Common myeloid progenitor, CD34-positive (primary cell): ENCODE measurements at regions not wholly inside any gene's neighbourhood (a gene's known extent, or its start where the extent isn't known, plus 50 kb on each side); places are given as distances from the start of the nearest gene placed in this dataset.
"Not testable (repeated sequence)": the region's sequence is repeated elsewhere in the genome, so short reads cannot be mapped to it uniquely, and the experiment has no call there.

Experiments
- CTCF ChIA-PET: fragments of 350-600 bp; sonication (Branson Sonifier 250); formaldehyde crosslinking; loops from one replicate; lab custom pipeline; 2021; ENCODE audit warnings: antibody characterized with exemption; lab: Charles Lee
- POLR2A ChIA-PET: fragments of 350-600 bp; sonication (Branson Sonifier 250); formaldehyde crosslinking; loops from one replicate; lab custom pipeline; 2021; ENCODE audit warnings: antibody characterized with exemption; lab: Charles Lee
- DNase-seq, 3 donors: peaks; one replicate each; pipeline versions ENCODE4 v3.0.0 to v3.0.0-alpha.2; 2013
- H3K27ac ChIP-seq, 2 experiments: 1 replicate in 1 of 2; 2 replicates in 1 of 2; pipeline ENCODE4 v1.7.0; 2013; ENCODE audit warnings: inconsistent platforms in 2 of 2, low read length in 2 of 2, mild to moderate bottlenecking in 2 of 2, low read depth in 1 of 2, moderate library complexity in 1 of 2; ENCODE audit not compliant: severe bottlenecking in 2 of 2, insufficient read depth in 1 of 2, poor library complexity in 1 of 2
- H3K27me3 ChIP-seq, 5 experiments: replicated peaks in 2 of 5; 1 replicate in 3 of 5; 2 replicates in 2 of 5; pipeline versions ENCODE4 v1.6.1 to v1.7.0; 2013; ENCODE audit warnings: low read length in 4 of 5, mild to moderate bottlenecking in 2 of 5, moderate library complexity in 2 of 5, inconsistent platforms in 1 of 5; ENCODE audit not compliant: insufficient read depth in 5 of 5, control insufficient read depth in 4 of 5
- H3K36me3 ChIP-seq, 4 experiments: 1 replicate in 2 of 4; 2 replicates in 2 of 4; pipeline versions ENCODE4 v1.6.1 to v1.7.0; 2013; ENCODE audit warnings: low read length in 3 of 4, control low read depth in 1 of 4, mild to moderate bottlenecking in 1 of 4; ENCODE audit not compliant: control insufficient read depth in 4 of 4, insufficient read depth in 4 of 4
- H3K4me1 ChIP-seq, 4 experiments: 1 replicate in 3 of 4; 2 replicates in 1 of 4; pipeline versions ENCODE4 v1.6.1 to v1.7.1; 2013; ENCODE audit warnings: low read length in 3 of 4, mild to moderate bottlenecking in 3 of 4, control low read depth in 1 of 4, inconsistent platforms in 1 of 4, moderate library complexity in 1 of 4; ENCODE audit not compliant: control insufficient read depth in 4 of 4, insufficient read depth in 4 of 4; ENCODE audit errors: control extremely low read depth in 1 of 4
- H3K4me3 ChIP-seq, 7 experiments: 1 replicate in 4 of 7; 2 replicates in 3 of 7; pipeline versions ENCODE4 v1.5.1 to v1.7.0; 2013; ENCODE audit warnings: mild to moderate bottlenecking in 7 of 7, low read length in 6 of 7, moderate library complexity in 6 of 7, inconsistent platforms in 2 of 7, low read depth in 2 of 7, control low read depth in 1 of 7; ENCODE audit not compliant: insufficient read depth in 4 of 7, control insufficient read depth in 1 of 7; ENCODE audit errors: extremely low read depth in 1 of 7
- H3K9me3 ChIP-seq, 5 experiments: 1 replicate in 4 of 5; 2 replicates in 1 of 5; pipeline versions ENCODE4 v1.6.1 to v1.7.1; 2013; ENCODE audit warnings: low read length in 4 of 5, mild to moderate bottlenecking in 2 of 5, inconsistent platforms in 1 of 5, low read depth in 1 of 5, moderate library complexity in 1 of 5; ENCODE audit not compliant: control insufficient read depth in 4 of 5, insufficient read depth in 2 of 5; ENCODE audit errors: control extremely low read depth in 1 of 5
- WGBS: methylation state at CpG from one replicate; pipeline ENCODE4 v1.1.5; 2013; ENCODE audit not compliant: insufficient coverage; 5-methylcytosine and 5-hydroxymethylcytosine counted together

DNA sequence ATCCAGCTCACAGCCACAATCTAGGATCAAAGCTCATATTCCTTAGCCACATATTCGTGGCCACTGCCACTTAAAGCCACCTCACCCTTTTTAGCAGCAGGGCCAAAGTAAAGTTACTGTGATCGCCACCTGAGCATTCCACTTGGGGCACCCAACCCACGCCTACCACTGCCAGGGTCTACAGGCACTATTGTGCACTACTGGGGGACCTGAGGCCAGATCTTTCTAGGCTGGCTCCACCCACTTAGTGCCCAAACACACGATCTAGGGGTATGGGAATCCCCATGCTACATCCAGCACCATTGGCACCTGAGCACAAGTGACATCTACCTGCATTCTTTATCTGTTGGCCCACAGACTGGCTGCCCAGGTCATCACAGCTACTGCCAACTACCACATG lies 517.9 kb upstream of the PRR20A start:
- Histone ChIP-seq H3K27me3 (no peaks in the 10 kb centered on the region), H3K27ac (no peak overlapping the region), H3K36me3 (no peaks in the 10 kb centered on the region), H3K4me3 (no peak overlapping the region), H3K9me3 (peaks cover 0 to 7% (median 2%) of the 10 kb centered on the region in 5 experiments), H3K4me1 (no peaks in the 10 kb centered on the region)
- DNase-seq = no peak
- ChIA-PET CTCF (no interaction called here), POLR2A (no interaction called here)
- WGBS = 87% methylated on average over 4 of the region's 4 CpGs

DNA sequence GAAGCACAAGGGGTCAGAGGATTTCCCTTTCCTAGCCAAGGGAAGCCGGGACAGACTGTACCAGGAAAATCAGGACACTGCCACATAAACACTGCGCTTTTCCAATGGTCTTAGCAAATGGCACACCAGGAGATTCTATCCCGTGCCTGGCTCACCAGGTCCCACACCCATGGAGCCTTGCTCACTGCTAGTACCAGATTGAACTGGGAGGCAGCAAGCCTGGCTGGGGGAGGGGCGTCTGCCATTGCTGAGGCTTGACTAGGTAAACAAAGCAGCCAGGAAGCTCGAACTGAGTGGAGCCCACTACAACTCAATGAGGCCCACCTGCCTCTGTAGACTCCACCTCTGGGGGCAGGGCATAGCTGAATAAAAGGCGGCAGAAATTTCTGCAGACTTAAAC lies 511.8 kb upstream of the PRR20A start:
- H3K27ac ChIP-seq, H3K36me3 ChIP-seq, H3K4me1 ChIP-seq, H3K27me3 ChIP-seq, H3K4me3 ChIP-seq, DNase-seq, H3K9me3 ChIP-seq, POLR2A ChIA-PET, CTCF ChIA-PET: not testable (repeated sequence)
- WGBS = 91% methylated on average over 5 of the region's 6 CpGs

DNA sequence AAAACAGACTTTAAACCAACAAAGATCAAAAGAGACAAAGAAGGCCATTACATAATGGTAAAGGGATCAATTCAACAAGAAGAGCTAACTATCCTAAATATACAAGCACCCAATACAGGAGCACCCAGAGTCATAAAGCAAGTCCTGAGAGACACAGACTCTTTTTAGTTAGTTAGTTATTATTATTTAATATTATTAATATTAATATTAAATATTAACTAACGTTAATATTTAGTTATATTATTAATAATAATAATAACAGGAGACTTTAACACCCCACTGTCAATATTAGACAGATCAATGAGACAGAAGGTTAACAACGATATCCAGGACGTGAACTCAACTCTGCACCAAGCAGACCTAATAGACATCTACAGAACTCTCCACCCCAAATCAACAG lies 509.7 kb upstream of the PRR20A start:
- POLR2A ChIA-PET, H3K27ac ChIP-seq, H3K4me3 ChIP-seq, H3K4me1 ChIP-seq, DNase-seq, H3K36me3 ChIP-seq, H3K9me3 ChIP-seq, H3K27me3 ChIP-seq, CTCF ChIA-PET: not testable (repeated sequence)
- WGBS = no CpG with 5 or more reads among the region's 3 CpGs

DNA sequence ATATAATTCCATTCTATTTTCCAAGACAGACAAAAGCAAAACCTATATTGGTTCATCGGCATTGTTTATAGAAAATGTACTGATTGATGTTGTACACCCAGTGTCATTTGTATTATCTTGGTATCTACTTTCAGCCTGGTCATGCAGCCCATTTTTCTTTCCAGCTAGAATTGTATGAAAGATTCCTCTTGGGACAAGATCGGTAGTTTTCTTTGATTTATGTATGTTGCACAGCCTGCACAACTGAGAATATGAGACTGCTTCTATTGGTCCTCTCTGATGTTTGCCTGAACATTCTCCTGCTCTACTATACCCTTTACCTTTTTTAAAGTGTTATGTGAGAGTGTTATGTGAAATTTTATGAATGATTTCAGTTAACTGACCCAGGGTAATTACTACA lies 487.7 kb upstream of the PRR20A start:
- ChIA-PET POLR2A (no interaction called here), CTCF (no interaction called here)
- H3K27me3 ChIP-seq = no peaks in the 10 kb centered on the region
- H3K36me3 ChIP-seq = no peaks in the 10 kb centered on the region
- no peaks in the 10 kb centered on the region for H3K4me1 ChIP-seq
- H3K4me3 ChIP-seq = no peak overlapping the region
- H3K9me3 ChIP-seq = no peaks in the 10 kb centered on the region
- WGBS = no CpG with 5 or more reads among the region's 2 CpGs
- no peak overlapping the region for H3K27ac ChIP-seq
- no peak for DNase-seq

DNA sequence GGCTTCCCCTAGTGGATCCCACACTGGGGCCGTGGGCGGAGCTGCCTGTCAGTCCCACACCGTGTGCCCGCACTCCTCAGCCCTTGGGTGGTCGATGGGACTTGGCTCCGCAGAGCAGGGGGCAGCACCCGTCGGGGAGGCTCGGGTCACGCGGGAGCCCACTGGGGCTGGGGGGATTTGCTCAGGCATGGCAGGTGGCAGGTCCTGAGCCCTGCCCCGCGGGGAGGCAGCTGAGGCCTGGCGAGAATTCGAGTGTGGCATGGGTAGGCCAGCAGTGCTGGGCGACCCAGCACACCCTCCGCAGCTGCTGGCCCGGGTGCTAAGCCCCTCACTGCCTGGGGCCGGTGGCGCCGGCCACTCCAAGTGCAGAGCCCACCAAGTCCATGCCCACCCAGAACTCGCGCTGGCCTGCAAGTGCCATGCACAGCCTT lies 481.7 kb upstream of the PRR20A start:
- CTCF ChIA-PET = no interaction called here
- H3K4me1 ChIP-seq = no peaks in the 10 kb centered on the region
- peaks cover 0 to 2% (median 0%) of the 10 kb centered on the region in 5 experiments for H3K9me3 ChIP-seq
- no peak overlapping the region for H3K4me3 ChIP-seq
- no peaks in the 10 kb centered on the region for H3K27me3 ChIP-seq
- DNase-seq = no peak
- POLR2A ChIA-PET = no interaction called here
- WGBS = 96% methylated on average over 17 of the region's 23 CpGs
- no peaks in the 10 kb centered on the region for H3K36me3 ChIP-seq
- H3K27ac ChIP-seq = no peak overlapping the region

DNA sequence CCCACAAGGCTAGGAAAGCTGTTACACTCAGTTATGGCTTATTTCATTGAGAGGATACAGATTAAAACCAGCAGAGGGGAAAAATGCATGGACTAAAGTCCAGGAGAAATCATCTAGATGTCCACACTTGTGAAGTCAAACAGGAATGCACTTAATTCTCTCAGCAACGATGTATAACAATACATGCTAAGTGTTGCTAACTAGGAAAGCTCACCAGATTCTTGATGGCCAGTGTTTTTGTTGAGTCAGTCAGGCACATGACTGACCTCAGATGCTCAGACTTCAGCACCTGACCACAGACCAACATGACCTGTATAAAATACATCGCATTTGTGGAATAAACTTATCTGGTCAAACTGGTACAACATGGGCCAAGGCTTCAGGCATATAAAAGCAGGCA lies 470.2 kb upstream of the PRR20A start:
- WGBS = 77% methylated on average over 2 of the region's 2 CpGs
- H3K4me3 ChIP-seq = no peak overlapping the region

DNA sequence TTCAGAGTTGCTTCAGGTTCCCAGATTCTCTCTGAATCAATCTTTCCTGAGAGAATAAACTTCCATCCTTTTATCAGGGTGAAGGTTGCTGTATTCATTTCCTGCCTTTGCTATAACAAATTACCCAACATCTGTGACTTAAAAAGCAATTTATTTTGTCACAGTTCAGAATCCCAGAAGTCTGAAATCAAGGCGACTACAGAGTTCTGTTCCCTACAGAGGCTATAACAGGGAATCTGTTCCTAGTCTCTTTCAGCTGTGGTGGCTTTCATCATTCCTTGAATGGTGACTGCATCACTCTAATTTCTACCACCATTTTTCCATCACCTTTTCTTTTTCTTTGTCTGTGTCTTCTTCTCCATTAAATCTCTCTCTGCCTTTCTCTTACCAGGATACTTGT lies 459.3 kb upstream of the PRR20A start:
- H3K4me3 ChIP-seq = no peak overlapping the region
- no peaks in the 10 kb centered on the region for H3K9me3 ChIP-seq
- no peaks in the 10 kb centered on the region for H3K4me1 ChIP-seq
- H3K27me3 ChIP-seq = no peaks in the 10 kb centered on the region
- ChIA-PET CTCF (no interaction called here), POLR2A (no interaction called here)
- WGBS = 75% methylated on average over 1 of the region's 1 CpG
- DNase-seq = no peak
- H3K36me3 ChIP-seq = no peaks in the 10 kb centered on the region
- H3K27ac ChIP-seq = no peak overlapping the region

More for the DNA sequence above, 470.2 kb upstream of the PRR20A start:
- ChIA-PET POLR2A (no interaction called here), CTCF (no interaction called here)
- Histone ChIP-seq H3K27me3 (no peaks in the 10 kb centered on the region), H3K9me3 (no peaks in the 10 kb centered on the region), H3K36me3 (no peaks in the 10 kb centered on the region), H3K4me1 (no peaks in the 10 kb centered on the region), H3K27ac (no peak overlapping the region)
- DNase-seq = no peak
